ENCODE measurements at regions not wholly inside any gene's neighbourhood (a gene's known extent, or its start where the extent isn't known, plus 50 kb on each side); places are given as distances from the start of the nearest gene placed in this dataset.

DNA sequence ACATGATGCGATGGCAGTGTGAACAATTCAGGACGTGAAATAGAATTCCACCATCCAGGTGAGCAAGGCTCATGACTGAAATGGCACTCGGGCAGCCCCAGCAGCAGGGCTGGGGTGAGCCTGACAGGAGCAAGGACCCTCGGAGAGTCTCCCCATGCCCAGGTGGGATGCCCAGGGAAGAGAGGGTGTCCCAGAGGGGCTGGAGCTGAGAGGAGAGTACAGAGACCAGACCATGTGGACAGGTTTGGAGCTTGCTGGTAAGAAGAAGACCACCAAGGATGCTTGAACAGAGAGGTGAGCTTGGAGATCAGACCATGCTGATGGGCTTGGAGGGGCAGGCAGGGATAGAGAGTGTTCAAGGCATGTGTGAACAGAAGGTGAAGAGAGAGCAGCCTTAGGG, 83.3 kb downstream of the RAMP3 start:
- Histone ChIP-seq H3K27ac (ENCODE audit: low read length) (no peak overlapping the region), H3K4me1 (ENCODE audit: control insufficient read depth, insufficient read depth, low read length) (no peaks in the 10 kb centered on the region), H3K27me3 (ENCODE audit: control insufficient read depth, insufficient read depth, low read length) (peaks cover 28% of the 10 kb centered on the region), H3K36me3 (ENCODE audit: control insufficient read depth, insufficient read depth, low read length) (no peaks in the 10 kb centered on the region), H3K4me3 (ENCODE audit: low read depth in 2 of 2, low read length in 2 of 2) (no peak overlapping the region), H3K9me3 (ENCODE audit: control insufficient read depth, insufficient read depth, low read depth, low read length) (no peaks in the 10 kb centered on the region)
- DNase-seq (ENCODE audit: low read depth, low spot score) = no peak
- ChIA-PET POLR2A (no interaction called here), CTCF (no interaction called here)
- no peak for ATAC-seq
- BruUV-seq (replicated peaks) = no TSS peak
- intact Hi-C loops (cut with micrococcal nuclease; ENCODE audit: unreplicated experiment) = no loop called here
- TF ChIP-seq, protein P1, sequence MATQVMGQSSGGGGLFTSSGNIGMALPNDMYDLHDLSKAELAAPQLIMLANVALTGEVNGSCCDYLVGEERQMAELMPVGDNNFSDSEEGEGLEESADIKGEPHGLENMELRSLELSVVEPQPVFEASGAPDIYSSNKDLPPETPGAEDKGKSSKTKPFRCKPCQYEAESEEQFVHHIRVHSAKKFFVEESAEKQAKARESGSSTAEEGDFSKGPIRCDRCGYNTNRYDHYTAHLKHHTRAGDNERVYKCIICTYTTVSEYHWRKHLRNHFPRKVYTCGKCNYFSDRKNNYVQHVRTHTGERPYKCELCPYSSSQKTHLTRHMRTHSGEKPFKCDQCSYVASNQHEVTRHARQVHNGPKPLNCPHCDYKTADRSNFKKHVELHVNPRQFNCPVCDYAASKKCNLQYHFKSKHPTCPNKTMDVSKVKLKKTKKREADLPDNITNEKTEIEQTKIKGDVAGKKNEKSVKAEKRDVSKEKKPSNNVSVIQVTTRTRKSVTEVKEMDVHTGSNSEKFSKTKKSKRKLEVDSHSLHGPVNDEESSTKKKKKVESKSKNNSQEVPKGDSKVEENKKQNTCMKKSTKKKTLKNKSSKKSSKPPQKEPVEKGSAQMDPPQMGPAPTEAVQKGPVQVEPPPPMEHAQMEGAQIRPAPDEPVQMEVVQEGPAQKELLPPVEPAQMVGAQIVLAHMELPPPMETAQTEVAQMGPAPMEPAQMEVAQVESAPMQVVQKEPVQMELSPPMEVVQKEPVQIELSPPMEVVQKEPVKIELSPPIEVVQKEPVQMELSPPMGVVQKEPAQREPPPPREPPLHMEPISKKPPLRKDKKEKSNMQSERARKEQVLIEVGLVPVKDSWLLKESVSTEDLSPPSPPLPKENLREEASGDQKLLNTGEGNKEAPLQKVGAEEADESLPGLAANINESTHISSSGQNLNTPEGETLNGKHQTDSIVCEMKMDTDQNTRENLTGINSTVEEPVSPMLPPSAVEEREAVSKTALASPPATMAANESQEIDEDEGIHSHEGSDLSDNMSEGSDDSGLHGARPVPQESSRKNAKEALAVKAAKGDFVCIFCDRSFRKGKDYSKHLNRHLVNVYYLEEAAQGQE (IDR thresholded peaks at IDR 0.05; ENCODE audit: insufficient read depth in 1 of 2, low read depth in 2 of 2, low read length in 1 of 2) = no peak
- TF ChIP-seq POLR2AphosphoS5 (IDR thresholded peaks at IDR 0.05; ENCODE audit: low read depth, low read length) (no peak), SIN3A (IDR thresholded peaks at IDR 0.05; ENCODE audit: borderline replicate concordance, insufficient read depth, low read depth, low read length) (no peak), TCF7L2 (IDR thresholded peaks at IDR 0.05; ENCODE audit: low read depth, low read length) (no peak)
- TF ChIP-seq, protein P2, sequence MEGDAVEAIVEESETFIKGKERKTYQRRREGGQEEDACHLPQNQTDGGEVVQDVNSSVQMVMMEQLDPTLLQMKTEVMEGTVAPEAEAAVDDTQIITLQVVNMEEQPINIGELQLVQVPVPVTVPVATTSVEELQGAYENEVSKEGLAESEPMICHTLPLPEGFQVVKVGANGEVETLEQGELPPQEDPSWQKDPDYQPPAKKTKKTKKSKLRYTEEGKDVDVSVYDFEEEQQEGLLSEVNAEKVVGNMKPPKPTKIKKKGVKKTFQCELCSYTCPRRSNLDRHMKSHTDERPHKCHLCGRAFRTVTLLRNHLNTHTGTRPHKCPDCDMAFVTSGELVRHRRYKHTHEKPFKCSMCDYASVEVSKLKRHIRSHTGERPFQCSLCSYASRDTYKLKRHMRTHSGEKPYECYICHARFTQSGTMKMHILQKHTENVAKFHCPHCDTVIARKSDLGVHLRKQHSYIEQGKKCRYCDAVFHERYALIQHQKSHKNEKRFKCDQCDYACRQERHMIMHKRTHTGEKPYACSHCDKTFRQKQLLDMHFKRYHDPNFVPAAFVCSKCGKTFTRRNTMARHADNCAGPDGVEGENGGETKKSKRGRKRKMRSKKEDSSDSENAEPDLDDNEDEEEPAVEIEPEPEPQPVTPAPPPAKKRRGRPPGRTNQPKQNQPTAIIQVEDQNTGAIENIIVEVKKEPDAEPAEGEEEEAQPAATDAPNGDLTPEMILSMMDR (IDR thresholded peaks at IDR 0.05) = no peak
- in situ Hi-C loops (cut with HindIII; ENCODE audit: low pct_unique_long_range_greater_than_20kb, low sequenced_read_pairs) = no loop called here

DNA sequence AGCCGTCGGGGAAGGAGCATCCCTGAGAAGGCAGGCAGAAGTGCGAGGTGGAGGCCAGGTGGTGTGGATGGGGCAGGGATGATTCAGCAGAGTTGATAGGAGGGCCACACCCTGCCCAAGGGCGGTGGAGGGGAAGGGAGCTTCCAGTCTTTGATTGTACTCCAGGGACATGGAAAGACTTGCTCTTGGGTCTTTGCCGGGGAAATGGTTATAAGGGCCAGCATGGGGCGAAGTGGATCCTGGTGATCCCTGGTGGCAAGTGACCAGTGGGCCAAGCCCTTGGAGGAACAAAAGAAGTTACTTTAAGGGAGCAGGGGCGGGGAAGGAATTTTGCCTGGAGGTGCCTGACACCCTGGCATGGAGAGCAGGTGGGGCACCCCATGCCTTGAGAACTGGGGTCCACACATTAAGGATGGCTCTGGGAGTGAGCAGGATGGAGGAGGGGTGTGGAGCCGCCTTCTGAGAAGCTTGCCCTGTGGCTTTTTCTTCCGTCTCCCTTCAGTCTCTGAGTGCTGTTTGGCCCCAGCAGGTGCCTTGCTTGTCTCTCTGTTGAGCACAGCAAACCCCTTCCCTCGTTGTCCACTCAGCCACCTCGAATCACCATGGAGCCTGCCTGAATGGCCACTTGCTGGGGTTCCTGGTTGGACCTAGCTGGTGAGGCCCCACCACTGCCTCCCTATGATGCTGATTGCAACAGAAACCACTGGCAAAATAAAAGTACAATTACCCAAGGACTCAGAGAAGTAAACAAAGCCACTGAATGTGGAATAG, 83.9 kb downstream of the RAMP3 start:
- H3K36me3 ChIP-seq (ENCODE audit: control insufficient read depth, insufficient read depth, low read length) = no peaks in the 10 kb centered on the region
- H3K27me3 ChIP-seq (ENCODE audit: control insufficient read depth, insufficient read depth, low read length) = peaks cover 28% of the 10 kb centered on the region
- no peaks in the 10 kb centered on the region for H3K9me3 ChIP-seq (ENCODE audit: control insufficient read depth, insufficient read depth, low read depth, low read length)
- DNase-seq (ENCODE audit: low read depth, low spot score) = no peak
- in situ Hi-C loops (cut with HindIII; ENCODE audit: low pct_unique_long_range_greater_than_20kb, low sequenced_read_pairs) (no loop called here), intact Hi-C loops (cut with micrococcal nuclease; ENCODE audit: unreplicated experiment) (no loop called here)
- TF ChIP-seq SIN3A (IDR thresholded peaks at IDR 0.05; ENCODE audit: borderline replicate concordance, insufficient read depth, low read depth, low read length) (no peak), TCF7L2 (IDR thresholded peaks at IDR 0.05; ENCODE audit: low read depth, low read length) (no peak), POLR2AphosphoS5 (IDR thresholded peaks at IDR 0.05; ENCODE audit: low read depth, low read length) (no peak)
- TF ChIP-seq, protein P1 (IDR thresholded peaks at IDR 0.05; ENCODE audit: insufficient read depth in 1 of 2, low read depth in 2 of 2, low read length in 1 of 2) = no peak
- TF ChIP-seq, protein P2 (IDR thresholded peaks at IDR 0.05) = no peak
- no peaks in the 10 kb centered on the region for H3K4me1 ChIP-seq (ENCODE audit: control insufficient read depth, insufficient read depth, low read length)
- ChIA-PET CTCF (no interaction called here), POLR2A (no interaction called here)
- no peak overlapping the region for H3K4me3 ChIP-seq (ENCODE audit: low read depth in 2 of 2, low read length in 2 of 2)
- H3K27ac ChIP-seq (ENCODE audit: low read length) = no peak overlapping the region
- ATAC-seq = no peak
- BruUV-seq (replicated peaks) = no TSS peak
